Duodenal mucosa (tissue), 2 donors: ENCODE measurements at regions not wholly inside any gene's neighbourhood (a gene's known extent, or its start where the extent isn't known, plus 50 kb on each side); places are given as distances from the start of the nearest gene placed in this dataset.

Source experiments
- H3K27ac ChIP-seq: one replicate; pipeline ENCODE4 v1.7.0; 2013; ENCODE audit warnings: low read depth, low read length
- H3K27me3 ChIP-seq, 2 donors: one replicate each; pipeline ENCODE4 v1.7.0; 2013; ENCODE audit warnings: low read length in 2 of 2, control low read depth in 1 of 2; ENCODE audit not compliant: insufficient read depth in 2 of 2, control insufficient read depth in 1 of 2
- H3K36me3 ChIP-seq, 2 donors: one replicate each; pipeline ENCODE4 v1.7.0; 2013; ENCODE audit warnings: low read length in 2 of 2, control low read depth in 1 of 2; ENCODE audit not compliant: insufficient read depth in 2 of 2, control insufficient read depth in 1 of 2
- H3K4me1 ChIP-seq, 2 donors: one replicate each; pipeline ENCODE4 v1.7.0; 2013; ENCODE audit warnings: low read length in 2 of 2, control low read depth in 1 of 2; ENCODE audit not compliant: insufficient read depth in 2 of 2, control insufficient read depth in 1 of 2
- H3K4me3 ChIP-seq, 2 donors: one replicate each; pipeline ENCODE4 v1.7.0; 2013; ENCODE audit warnings: low read length in 2 of 2, low read depth in 1 of 2
- H3K9ac ChIP-seq, 2 donors: one replicate each; pipeline ENCODE4 v1.7.0; 2013; ENCODE audit warnings: low read length in 2 of 2, low read depth in 1 of 2
- H3K9me3 ChIP-seq, 2 donors: one replicate each; pipeline ENCODE4 v1.7.0; 2013; ENCODE audit warnings: low read length in 2 of 2, control low read depth in 1 of 2; ENCODE audit not compliant: control insufficient read depth in 1 of 2

DNA sequence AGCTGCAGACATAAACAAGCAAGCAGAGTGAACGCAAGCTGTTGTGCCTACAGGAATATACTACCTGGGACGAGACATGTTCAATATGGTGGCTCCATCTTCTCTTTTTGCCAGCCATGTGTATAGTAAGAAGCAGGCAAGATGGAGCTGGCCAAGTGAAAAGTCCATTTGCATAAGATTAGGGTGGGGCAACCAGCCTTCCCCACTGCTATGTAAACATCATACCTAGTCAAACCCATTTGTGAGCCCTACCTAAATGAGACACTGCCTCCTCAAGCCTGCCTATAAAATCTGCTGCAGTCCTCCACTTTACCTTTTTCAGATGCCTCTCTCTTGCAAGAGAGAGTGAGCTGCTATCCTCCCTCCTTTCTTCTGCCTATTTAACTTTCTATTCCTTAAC is 370.1 kb upstream of the PMFBP1 start:
- Histone ChIP-seq H3K4me3 (no peak overlapping the region), H3K27me3 (no peaks in the 10 kb centered on the region), H3K4me1 (no peaks in the 10 kb centered on the region), H3K9me3 (no peaks in the 10 kb centered on the region), H3K27ac (no peak overlapping the region), H3K9ac (no peak overlapping the region), H3K36me3 (no peaks in the 10 kb centered on the region)

DNA sequence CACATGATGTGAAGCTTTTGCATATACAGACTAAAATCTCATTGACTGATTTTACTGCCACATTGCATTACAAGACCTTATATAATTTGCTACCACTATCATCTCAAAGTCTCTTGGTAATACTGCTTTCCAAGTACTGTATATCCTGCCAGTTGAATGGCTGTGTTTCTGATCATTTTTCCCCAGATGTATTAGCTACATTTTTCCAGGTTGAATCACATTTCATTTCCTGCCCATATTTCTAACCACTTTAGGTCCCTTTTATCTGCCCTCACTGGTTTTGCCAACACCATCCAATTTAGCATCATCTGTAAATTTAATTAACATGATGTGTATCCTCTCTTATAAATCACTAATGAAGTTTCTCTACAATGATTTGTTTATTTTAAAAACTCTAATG is 365.7 kb upstream of the PMFBP1 start:
- Histone ChIP-seq H3K9me3 (no peaks in the 10 kb centered on the region), H3K4me3 (no peak overlapping the region), H3K27ac (no peak overlapping the region), H3K4me1 (no peaks in the 10 kb centered on the region), H3K9ac (no peak overlapping the region), H3K36me3 (no peaks in the 10 kb centered on the region), H3K27me3 (no peaks in the 10 kb centered on the region)

DNA sequence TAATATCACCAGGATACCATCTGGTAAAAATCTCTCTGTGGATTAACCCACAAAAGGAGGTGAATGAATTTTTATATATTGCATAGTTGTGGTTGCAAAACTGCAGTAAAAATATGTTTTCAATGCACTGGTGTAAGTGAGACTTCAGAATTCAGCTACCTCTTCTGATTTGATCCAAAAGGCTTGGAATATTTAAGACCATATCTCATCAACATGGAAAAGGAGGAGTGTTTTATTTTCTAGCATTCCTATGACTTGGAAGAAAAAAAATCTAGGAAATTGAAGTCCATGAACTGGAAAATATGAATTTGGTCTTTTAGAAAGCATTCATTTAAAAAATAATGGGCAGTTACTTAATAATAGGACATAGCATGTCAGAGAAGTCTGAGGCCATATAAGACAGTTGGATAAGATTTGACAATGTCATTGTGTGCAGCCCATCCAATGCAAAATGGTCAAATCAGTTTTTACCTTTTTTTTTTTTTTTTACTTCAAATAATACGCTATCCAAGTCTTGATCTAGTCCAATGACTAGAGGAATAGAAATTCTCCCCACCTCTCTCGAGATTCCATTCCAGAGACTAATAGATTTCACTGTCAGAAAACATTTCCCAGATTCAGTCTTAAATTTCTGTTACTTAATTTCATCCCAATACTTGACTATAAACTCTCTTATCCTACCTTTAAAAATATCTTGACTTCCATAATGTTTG is 364.9 kb upstream of the PMFBP1 start:
- no peak overlapping the region for H3K4me3 ChIP-seq
- H3K27ac ChIP-seq, result no peak overlapping the region
- no peaks in the 10 kb centered on the region for H3K36me3 ChIP-seq
- H3K9me3 ChIP-seq, result no peaks in the 10 kb centered on the region
- H3K9ac ChIP-seq, result no peak overlapping the region
- H3K4me1 ChIP-seq, result no peaks in the 10 kb centered on the region
- no peaks in the 10 kb centered on the region for H3K27me3 ChIP-seq

DNA sequence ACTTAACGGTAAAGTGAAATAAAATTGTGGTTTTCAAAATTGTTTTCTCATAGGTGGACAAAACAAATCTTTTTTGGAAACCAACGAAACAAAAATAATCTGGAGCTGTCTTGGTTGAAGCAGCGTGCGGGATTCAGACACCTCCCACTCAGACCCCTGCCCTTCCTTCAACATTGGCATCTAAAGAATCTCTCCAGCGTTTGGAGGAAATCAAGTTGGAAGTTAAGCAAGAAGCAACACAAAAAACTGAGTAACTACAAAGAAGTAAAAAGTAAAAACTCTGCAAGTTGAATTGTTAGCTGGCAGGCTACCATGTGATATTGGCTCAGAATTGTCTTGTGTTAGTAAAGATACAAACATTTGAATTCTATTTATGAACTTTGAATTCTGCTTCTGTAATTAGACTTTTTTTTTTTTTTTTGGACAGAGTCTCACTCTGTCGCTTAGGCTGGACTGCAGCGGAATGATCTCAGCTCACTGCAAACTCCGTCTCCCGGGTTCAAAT is 361.0 kb upstream of the PMFBP1 start:
- H3K4me3 ChIP-seq, result no peak overlapping the region
- H3K4me1 ChIP-seq, result no peaks in the 10 kb centered on the region
- H3K27ac ChIP-seq, result no peak overlapping the region
- H3K9me3 ChIP-seq, result no peaks in the 10 kb centered on the region
- no peak overlapping the region for H3K9ac ChIP-seq
- no peaks in the 10 kb centered on the region for H3K27me3 ChIP-seq
- no peaks in the 10 kb centered on the region for H3K36me3 ChIP-seq

- Histone ChIP-seq H3K9me3 (no peaks in the 10 kb centered on the region), H3K4me1 (no peaks in the 10 kb centered on the region), H3K36me3 (no peaks in the 10 kb centered on the region), H3K4me3 (no peak overlapping the region), H3K9ac (no peak overlapping the region), H3K27me3 (no peaks in the 10 kb centered on the region), H3K27ac (no peak overlapping the region)
Observed at GRCh38 chr16:72530434-72530833, 358.5 kb upstream of the PMFBP1 start.

- peaks cover 9 to 11% of the 10 kb centered on the region in 2 donors for H3K9me3 ChIP-seq
- no peak overlapping the region for H3K9ac ChIP-seq
- no peaks in the 10 kb centered on the region for H3K36me3 ChIP-seq
- no peak overlapping the region for H3K4me3 ChIP-seq
- H3K27ac ChIP-seq, result no peak overlapping the region
- H3K4me1 ChIP-seq, result no peaks in the 10 kb centered on the region
- H3K27me3 ChIP-seq, result no peaks in the 10 kb centered on the region
Observed at GRCh38 chr16:72523087-72523486, 351.1 kb upstream of the PMFBP1 start.

DNA sequence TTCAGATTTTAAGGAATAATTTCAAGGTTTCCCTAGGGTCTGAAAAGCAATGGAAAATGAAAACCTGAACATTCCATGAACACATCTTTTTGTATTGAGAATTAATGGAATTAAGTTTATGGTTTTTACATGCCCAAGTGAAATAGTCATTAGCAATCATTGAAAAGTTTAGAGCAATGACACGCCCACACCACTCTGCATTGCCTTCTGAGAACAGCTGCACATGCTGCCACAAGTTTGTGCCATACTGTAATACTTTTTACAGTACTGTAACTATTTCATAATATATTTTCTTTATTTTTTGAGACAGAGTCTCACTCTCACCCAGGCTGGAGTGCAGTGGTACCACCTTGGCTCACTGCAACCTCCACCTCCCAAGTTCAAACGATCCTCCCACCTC is 345.2 kb upstream of the PMFBP1 start:
- H3K4me3 ChIP-seq, result no peak overlapping the region
- no peak overlapping the region for H3K27ac ChIP-seq
- no peaks in the 10 kb centered on the region for H3K36me3 ChIP-seq
- H3K27me3 ChIP-seq, result no peaks in the 10 kb centered on the region
- H3K9me3 ChIP-seq, result peaks cover 0 to 6% of the 10 kb centered on the region in 2 donors
- H3K4me1 ChIP-seq, result no peaks in the 10 kb centered on the region
- H3K9ac ChIP-seq, result no peak overlapping the region

DNA sequence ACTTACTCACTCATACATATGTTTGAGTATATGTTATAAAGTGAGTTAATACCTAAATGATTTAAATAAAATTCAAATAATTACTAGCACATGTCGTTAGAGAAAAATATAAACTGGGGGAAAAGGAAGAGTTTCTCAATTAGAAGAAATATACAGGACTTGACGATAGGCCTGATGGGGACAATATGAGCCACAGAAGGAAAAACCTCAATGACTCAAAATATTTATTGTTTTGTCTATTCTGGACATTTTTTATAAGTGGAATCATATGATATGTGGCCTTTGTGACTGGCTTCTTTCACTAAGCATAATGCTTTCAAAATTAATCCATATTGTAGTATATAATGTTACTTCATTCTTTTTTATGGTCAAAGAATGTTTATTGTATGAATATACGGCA is 339.2 kb upstream of the PMFBP1 start:
- Histone ChIP-seq H3K27ac (no peak overlapping the region), H3K27me3 (no peaks in the 10 kb centered on the region), H3K4me3 (no peak overlapping the region), H3K9ac (no peak overlapping the region), H3K9me3 (no peaks in the 10 kb centered on the region), H3K4me1 (no peaks in the 10 kb centered on the region), H3K36me3 (no peaks in the 10 kb centered on the region)

- Histone ChIP-seq H3K9me3 (no peaks in the 10 kb centered on the region), H3K9ac (no peak overlapping the region), H3K36me3 (no peaks in the 10 kb centered on the region), H3K4me3 (no peak overlapping the region), H3K27ac (no peak overlapping the region), H3K27me3 (no peaks in the 10 kb centered on the region), H3K4me1 (no peaks in the 10 kb centered on the region)
Observed at GRCh38 chr16:72508191-72508590, 336.2 kb upstream of the PMFBP1 start.

DNA sequence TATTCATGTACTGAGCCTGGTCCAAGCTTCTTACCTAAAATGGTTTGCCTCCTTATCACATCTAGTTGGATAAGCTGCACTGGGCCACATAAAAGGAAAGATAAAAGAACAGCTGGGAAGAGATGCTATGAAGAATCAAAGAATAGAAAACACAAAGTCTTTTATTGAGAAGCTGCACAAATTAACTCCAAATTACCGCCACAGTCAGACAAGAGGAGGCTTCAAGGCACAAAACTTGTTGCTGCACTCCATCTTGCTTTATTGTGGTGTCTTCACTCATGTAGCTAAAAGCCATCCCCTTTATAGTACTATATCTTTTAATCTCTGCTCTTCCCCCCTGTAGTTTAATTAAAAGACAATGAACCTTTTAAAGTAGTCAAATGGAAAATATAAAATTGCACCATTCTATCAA is 330.6 kb upstream of the PMFBP1 start:
- Histone ChIP-seq H3K9me3 (no peaks in the 10 kb centered on the region), H3K27me3 (no peaks in the 10 kb centered on the region), H3K4me1 (no peaks in the 10 kb centered on the region), H3K27ac (no peak overlapping the region), H3K9ac (no peak overlapping the region), H3K4me3 (no peak overlapping the region), H3K36me3 (no peaks in the 10 kb centered on the region)
